Fibroblast of mammary gland (primary cell): ENCODE measurements at regions not wholly inside any gene's neighbourhood (a gene's known extent, or its start where the extent isn't known, plus 50 kb on each side); places are given as distances from the start of the nearest gene placed in this dataset.
A peak's percentile ranks its signal among the peaks of the same experiment; 100 is the strongest.

Experiments
- DNase-seq: peaks from one replicate; pipeline ENCODE4 v3.0.0-alpha.2; 2010; ENCODE audit warnings: low read depth
- H3K4me3 ChIP-seq: 2 replicates; pipeline ENCODE4 v1.5.1; 2011; ENCODE audit warnings: low read depth, mild to moderate bottlenecking, low read length, moderate library complexity; ENCODE audit not compliant: control insufficient read depth
- TF ChIP-seq, protein P1 (sequence below): conservative IDR thresholded peaks from 2 replicates; pipeline ENCODE4 v1.5.1; 2011; ENCODE audit warnings: low read depth, low read length, inconsistent platforms; ENCODE audit not compliant: control insufficient read depth, insufficient read depth

- no peak overlapping the region for H3K4me3 ChIP-seq
- TF ChIP-seq, protein P1, sequence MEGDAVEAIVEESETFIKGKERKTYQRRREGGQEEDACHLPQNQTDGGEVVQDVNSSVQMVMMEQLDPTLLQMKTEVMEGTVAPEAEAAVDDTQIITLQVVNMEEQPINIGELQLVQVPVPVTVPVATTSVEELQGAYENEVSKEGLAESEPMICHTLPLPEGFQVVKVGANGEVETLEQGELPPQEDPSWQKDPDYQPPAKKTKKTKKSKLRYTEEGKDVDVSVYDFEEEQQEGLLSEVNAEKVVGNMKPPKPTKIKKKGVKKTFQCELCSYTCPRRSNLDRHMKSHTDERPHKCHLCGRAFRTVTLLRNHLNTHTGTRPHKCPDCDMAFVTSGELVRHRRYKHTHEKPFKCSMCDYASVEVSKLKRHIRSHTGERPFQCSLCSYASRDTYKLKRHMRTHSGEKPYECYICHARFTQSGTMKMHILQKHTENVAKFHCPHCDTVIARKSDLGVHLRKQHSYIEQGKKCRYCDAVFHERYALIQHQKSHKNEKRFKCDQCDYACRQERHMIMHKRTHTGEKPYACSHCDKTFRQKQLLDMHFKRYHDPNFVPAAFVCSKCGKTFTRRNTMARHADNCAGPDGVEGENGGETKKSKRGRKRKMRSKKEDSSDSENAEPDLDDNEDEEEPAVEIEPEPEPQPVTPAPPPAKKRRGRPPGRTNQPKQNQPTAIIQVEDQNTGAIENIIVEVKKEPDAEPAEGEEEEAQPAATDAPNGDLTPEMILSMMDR, result no peak
- peak; percentile 79 for DNase-seq
These were observed 466.6 kb upstream of the DAB2 start for GRCh38 chr5:39891376-39891775.

DNA sequence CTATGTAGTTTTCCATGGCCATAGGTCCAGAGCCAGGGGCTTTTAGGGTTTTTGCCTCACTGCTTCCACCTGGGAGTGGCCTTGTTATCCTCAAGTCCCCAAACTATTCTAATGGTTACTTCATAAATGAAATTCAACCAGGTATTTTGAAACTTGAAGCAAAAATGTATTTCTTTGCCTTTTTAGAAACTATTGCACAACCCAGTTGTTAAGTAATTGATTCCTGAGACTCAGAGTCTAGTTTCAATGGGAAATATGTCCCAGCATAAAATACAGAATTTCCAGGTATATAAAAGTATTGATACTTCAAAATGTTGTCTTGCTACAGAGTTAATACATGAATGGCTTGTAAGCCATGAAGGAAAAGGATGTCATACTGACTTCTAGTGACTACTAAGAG lies 456.2 kb upstream of the DAB2 start:
- no peak for DNase-seq
- TF ChIP-seq, protein P1, result no peak

DNA sequence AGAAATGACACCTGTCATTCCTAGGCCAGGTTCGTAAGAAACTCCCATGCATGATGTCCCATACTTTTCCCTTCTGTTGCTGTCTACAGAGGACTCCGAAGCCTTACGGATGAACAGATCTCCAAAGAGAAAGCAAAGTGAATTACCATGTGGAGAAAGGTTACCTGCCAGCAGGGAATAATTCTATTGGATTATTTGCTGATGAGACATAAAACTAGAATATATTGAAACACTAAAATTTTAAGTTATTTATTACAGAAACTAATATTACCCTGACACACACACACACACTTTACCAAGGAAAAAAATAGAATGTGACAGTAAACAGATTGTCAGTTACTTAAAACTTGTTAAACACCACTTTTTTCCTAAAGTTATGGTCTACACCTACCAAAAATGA lies 452.7 kb upstream of the DAB2 start:
- no peak overlapping the region for H3K4me3 ChIP-seq
- DNase-seq, result no peak

More for the DNA sequence above, 456.2 kb upstream of the DAB2 start:
- H3K4me3 ChIP-seq, result no peak overlapping the region

GRCh38 chr5:39876146-39876545 lies 451.4 kb upstream of the DAB2 start:
- TF ChIP-seq, protein P1, result no peak
- H3K4me3 ChIP-seq, result no peak overlapping the region
- peak; percentile 25 for DNase-seq

More for the DNA sequence above, 452.7 kb upstream of the DAB2 start:
- TF ChIP-seq, protein P1, result no peak

DNA sequence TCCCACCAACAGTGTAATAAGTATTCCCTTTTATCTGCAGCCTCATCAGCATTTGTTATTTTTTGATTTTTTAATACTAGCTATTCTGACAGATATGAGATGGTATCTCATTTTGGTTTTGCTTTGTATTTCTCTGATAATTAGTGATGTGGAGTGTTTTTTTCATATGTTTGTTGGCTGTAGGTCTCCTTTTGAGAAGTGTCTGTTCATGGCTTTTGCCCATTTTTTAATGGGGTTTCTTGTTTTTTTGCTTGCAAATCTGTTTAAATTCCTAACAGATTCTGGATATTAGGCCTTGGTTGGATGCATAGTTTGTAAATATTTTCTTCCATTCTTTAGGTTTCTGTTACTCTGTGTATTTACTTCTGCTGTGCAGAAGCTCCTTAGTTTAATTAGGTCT lies 445.4 kb upstream of the DAB2 start:
- TF ChIP-seq, protein P1, result no peak
- no peak for DNase-seq
- H3K4me3 ChIP-seq, result no peak overlapping the region

GRCh38 chr5:39869396-39869795 lies 444.6 kb upstream of the DAB2 start:
- TF ChIP-seq, protein P1, result no peak
- no peak overlapping the region for H3K4me3 ChIP-seq
- no peak for DNase-seq

- TF ChIP-seq, protein P1, result no peak
- DNase-seq, result no peak
- H3K4me3 ChIP-seq, result no peak overlapping the region
These were observed 443.1 kb upstream of the DAB2 start for GRCh38 chr5:39867923-39868322.
